ENCODE measurements at regions not wholly inside any gene's neighbourhood (a gene's known extent, or its start where the extent isn't known, plus 50 kb on each side); places are given as distances from the start of the nearest gene placed in this dataset.

DNA sequence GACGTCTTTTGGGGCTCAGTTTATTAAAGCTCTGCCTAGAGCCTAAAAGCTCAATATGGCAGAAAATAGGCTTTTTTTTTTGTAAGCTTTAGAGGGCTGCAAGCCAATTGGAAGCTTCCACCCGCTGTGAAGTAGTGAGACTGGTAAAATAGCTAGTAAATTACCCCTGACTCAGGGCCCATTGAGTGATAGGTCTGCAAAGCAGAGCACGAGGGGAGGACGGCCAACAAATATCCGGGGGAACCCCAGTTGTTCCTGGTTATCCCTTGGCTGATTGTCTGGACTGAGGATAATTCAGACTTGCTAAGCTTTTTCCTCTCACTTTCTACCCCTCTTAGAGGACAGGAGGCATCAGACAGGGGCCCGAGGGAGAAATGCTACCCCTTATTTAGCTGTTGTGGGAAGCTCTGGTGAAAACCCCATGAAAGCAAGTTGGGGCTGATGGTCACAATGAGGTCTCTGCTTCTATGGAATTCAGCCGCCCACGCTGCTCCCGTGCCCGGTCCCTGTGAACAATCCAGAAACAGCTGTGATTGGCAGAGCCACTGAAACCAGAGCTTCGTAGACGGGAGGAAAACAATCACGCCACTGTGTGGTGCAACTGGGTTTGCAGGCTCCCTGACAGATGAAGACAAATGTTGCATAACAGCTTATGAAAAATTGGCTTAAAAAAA, 141.9 kb upstream of the LGALSL start:
- intact Hi-C loops (cut with DNase I): loop anchor here (1.0 to 5.0 kb wide), 3 partner anchors 85 to 263 kb away; no protein-coding TSS in a partner anchor
- peak; percentile 46 to 96 (median 77) for DNase-seq

DNA sequence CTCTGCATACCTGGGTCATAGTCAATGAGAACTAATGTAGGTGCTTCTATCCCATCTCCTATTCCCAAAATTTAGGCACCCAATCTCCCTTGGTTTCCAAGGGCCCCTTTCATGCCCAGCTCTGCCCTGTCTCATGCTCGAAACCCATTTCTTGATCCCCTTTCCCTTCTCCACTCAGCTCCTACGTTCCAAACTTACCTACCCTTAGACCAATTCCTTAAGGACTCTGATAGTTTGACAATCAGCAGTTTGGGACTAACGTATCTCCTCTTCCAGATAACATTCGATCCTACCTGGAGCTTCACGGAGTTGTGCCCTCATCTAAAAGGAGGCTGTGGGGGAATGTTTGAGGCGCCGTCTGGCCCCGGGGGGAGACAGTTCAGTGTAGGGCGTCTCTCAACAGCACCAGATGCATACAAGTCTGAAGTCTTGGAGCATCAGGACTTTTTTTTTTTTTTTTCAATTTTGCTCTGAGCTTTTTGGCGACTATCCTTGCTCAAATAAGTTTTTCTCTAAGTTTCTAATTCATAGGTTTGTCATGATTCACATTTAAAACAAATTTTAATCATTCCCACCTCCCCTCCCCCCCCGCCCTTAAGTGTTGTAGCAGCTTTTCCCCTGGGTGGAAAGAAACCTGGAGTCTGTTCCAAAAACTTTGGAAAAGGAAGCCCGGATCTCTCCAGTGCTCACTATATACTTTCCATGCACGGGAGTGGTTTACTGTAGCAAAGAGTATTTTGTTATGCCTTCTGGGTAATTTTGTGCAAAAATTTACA, 141.2 kb upstream of the LGALSL start:
- intact Hi-C loops (cut with DNase I): loop anchor here (1.0 to 5.0 kb wide), 3 partner anchors 86 to 264 kb away; no protein-coding TSS in a partner anchor
- no peak for DNase-seq

DNA sequence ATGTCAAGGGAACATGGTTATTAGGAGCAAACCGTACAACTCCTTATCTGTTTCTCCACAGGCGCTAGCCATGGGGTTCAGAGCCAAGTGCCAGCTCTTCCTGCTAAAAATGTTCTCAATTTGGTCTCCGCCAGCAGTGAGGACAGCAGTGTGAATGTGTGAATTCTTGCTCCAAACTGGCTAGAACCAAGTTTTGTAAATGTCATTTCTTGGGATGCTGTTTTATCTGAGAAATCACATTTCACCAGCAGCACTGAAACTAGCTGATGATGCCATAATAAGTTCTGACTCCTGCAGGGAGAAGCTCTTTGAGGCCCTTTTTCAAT, 140.6 kb upstream of the LGALSL start:
- intact Hi-C loops (cut with DNase I): loop anchor here (5.0 kb wide), 1 partner anchor 86 kb away; no protein-coding TSS in a partner anchor
- peak in 3 of 10 donors; percentile 16 to 28 (median 19) for DNase-seq

DNA sequence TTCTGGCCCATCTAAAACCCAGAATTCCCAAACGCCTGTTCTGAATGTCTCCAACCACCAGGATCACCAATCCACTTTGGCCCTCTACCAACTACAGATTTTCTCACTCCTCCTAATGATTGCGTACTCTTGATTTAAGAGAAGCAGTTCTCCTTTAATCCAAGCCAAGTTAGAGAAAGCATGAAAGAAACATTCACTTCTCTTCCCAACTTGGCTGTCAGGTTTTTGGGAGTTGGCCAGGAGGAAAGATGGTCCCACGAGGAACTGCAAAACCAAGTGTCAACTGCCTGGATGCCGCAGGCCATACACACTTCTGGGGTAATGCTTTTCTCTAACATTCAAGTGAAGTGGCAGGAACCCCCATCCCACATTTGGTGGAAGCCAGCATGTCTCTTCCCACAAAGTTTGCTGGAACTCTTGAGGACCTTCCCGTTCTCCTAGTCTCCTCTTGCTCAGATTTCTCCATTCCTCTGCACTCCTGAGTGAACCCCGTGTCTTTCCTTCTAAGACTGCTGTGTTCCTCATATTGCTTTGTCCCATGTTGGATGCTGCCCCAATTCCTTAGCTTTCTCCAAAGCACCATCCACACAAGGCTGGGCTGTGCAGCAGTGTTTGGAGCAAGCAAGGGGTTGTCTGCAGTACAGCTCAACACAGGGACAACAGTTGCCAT, 138.5 kb upstream of the LGALSL start:
- no peak for DNase-seq
- intact Hi-C loops (cut with DNase I): loop anchor here (5.0 kb wide), 1 partner anchor 253 kb away; no protein-coding TSS in a partner anchor

DNA sequence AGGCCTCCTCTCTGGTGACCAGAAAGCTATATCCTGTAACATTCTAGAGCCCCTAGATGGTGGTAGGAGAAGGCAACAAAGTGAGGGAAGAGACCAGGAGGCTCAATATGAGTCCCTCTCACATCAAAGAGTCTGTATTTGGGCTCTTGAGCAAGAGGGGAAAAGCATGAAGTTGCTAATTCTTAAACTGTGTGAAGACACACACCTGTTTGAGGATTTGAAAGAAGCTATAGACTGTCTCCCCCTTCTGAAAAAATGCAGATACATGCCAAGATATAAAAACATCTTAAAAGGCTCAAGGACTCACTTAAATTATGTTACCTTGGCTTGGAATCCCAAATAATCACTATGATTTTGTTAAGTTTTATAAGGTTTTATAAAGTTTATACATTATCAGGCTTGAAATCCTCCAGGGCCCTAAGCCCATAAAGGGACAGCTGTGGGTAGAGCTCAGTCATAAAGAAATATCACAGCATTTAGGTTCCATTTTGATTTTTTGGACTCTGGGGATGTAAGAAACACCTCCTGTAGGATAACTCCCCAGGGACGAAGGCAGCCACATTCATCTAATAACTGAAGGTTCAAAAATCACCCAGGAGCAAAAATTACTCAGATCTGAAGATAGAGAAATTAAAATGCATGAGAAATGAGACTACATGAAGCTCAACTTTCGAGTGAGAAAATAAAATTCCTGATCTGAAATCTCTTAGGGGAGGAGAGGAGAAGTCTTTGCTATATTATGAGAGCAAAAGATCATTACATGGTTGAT, 136.1 kb upstream of the LGALSL start:
- intact Hi-C loops (cut with DNase I): loop anchor here (5.0 kb wide), 1 partner anchor 256 kb away; no protein-coding TSS in a partner anchor

DNA sequence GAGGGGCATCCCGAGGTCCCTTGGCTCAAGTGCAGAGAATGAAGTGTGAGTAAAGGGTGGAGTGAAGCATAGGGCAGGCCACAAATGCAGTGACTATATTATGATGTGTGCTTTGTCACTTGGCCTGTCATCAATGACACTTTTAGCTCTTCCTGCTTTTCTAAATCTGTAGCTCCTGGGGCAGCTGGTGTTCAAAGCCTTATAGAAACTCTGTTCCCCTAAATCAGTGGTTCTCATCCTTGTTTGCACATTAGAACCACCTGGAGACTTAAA, 135.6 kb upstream of the LGALSL start:
- DNase-seq: no peak
- intact Hi-C loops (cut with DNase I): loop anchor here (5.0 kb wide), 1 partner anchor 256 kb away; no protein-coding TSS in a partner anchor

More for the DNA sequence above, 136.1 kb upstream of the LGALSL start:
- no peak for DNase-seq

DNA sequence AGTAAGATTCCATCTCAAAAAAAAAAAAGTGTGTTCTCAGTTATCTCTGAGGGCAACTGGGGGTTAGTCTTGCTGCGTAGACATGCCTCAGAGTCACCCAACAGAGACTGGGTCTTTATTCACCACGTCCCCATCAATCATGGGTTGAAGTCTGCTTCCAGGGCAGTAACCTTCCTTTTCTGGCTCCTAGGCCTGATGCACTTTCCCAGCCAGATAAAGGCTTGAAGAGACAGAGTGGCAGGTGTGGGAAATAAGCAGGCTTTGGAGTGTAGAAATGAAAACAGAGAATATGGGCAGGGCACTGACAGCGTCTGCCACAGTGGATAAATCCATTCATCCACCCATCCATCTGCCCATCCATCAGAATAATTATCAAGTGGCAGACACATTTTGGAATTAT, 134.1 kb upstream of the LGALSL start:
- intact Hi-C loops (cut with DNase I): loop anchor here (5.0 to 10.0 kb wide), 2 partner anchors 258 to 625 kb away; no protein-coding TSS in a partner anchor
- no peak for DNase-seq

DNA sequence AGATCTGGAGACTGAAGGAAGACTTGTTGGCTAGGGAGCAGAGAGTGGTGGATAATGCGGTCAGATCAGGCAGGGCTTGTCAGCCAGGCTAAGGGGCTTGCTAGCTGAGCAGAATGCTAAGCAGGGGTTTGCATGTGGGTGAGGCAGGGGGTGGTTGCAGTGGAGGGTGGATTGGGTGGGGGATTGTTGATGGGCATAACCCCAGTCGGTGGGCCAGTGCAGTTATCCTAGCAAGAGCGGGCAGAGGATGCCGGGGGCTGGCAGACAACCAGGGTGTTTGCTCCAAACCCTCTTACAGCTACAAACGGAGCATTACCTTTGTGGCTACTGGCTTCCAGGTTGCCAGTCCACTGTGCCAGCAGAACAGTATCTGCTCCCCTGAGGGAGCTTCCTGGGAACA, 131.5 kb upstream of the LGALSL start:
- intact Hi-C loops (cut with DNase I): loop anchor here (10.0 kb wide), 1 partner anchor 628 kb away; no protein-coding TSS in a partner anchor
- peak in 1 of 10 donors; percentile 54 for DNase-seq

DNA sequence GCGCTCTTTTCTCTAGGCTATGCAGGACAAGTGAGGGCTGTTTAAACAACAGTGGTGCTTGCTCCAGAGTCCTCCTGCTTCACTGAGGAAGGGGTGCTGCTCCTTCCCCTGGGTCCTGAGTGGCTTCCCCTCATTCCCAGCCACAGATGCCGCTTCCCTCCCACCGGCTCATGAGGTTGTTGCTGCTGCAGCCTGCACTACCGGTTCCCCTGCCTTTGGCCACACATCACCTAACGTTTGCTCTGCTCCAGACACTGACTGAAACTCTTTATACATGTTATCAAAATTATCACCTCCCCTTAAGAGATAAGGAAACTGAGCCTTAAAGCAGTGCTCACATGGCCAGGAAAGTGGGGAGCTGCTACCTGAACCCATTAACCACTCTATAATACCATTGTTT, 130.8 kb upstream of the LGALSL start:
- DNase-seq: no peak

DNA sequence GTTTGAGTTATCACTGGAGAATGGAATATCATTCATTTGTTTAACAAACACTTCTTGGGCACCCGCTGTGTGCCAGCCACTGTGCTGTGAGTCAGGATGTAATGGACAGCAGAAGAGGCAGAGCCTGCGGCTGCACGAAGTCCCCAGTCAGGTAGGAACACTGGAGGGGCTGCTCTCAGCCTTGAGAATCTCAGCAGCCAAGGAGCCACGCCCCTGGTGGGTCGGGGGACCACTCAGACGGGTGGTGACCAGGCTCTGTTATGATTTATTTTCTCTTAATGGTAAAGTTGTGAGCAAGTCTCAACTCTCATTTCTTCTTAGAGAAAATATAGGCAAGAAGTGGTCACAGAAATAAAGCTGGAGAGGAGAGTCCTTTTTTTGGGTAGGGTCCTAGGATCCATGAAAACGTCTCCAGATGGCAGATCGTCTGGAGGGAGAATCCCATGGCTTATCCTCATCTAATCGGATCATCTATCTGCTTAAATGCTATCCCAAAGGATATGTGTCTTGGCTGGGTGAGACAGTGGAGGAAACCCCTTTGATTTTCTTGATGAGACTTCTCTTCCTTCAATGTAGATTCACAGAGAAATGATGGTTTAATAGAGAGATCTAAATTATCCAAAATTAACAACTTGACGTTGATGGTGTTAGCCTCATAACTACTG, 129.1 kb upstream of the LGALSL start:
- intact Hi-C loops (cut with DNase I): loop anchor here (5.0 to 10.0 kb wide), 2 partner anchors 183 to 630 kb away; partner anchors contain the start of gene PELI1
- DNase-seq: peak in 1 of 10 donors; percentile 36

More for the DNA sequence above, 130.8 kb upstream of the LGALSL start:
- intact Hi-C loops (cut with DNase I): loop anchor here (10.0 kb wide), 1 partner anchor 628 kb away; no protein-coding TSS in a partner anchor

DNA sequence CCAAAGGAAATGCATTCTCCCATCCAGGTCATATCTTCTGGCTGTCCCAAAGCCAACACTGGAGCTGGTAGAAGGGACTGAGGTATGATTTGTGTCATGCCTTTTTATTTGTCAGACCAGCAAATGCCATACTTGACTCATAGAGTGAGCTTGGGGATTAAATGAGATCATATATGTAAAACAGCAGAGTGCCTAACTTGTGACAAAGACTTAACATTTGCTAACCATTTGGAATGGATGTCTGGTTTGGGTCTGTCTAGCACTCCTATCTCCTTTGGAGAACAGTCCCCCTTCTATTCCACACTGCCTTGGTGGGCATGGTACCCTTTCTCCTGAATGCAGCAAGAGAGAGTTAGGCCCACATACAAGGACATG, 128.5 kb upstream of the LGALSL start:
- no peak for DNase-seq
- intact Hi-C loops (cut with DNase I): loop anchor here (5.0 to 10.0 kb wide), 2 partner anchors 183 to 631 kb away; partner anchors contain the start of gene PELI1

DNA sequence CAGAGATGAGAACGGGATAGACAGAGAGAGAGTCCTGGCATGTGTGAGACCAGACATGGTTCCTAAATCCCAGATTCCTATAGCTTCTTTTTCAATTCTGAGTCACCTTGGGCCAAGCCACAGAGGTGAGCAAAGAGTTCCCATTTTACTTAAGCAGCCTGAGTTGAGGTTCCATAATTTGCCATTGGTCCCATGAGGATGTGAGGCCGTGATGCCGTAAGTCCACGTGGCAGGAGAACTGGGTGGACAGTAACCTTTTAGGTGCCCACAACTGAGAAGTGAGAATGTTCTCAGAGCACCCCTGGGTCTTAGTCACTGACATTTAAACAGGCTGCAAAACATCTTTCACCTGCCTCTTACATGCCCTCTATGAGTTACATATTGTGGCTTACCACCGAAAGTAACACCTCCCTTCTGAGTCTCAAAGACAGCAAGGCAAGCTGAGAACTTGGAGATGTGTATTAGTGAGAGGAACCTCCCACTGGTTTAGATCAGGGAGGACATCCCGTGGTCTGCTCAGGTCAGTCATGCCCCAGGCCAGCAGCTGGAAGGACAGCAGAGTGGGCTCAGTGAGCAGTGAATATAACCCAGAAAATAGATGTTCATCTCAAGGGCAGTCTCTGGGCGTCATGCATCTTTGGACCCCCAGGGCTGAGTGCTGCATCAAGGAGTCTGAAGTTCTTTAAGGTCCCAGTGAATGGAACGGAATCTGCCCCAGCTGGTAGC, 127.9 kb upstream of the LGALSL start:
- peak in 1 of 10 donors; percentile 19 for DNase-seq
- intact Hi-C loops (cut with DNase I): loop anchor here (5.0 to 10.0 kb wide), 2 partner anchors 184 to 631 kb away; partner anchors contain the start of gene PELI1

DNA sequence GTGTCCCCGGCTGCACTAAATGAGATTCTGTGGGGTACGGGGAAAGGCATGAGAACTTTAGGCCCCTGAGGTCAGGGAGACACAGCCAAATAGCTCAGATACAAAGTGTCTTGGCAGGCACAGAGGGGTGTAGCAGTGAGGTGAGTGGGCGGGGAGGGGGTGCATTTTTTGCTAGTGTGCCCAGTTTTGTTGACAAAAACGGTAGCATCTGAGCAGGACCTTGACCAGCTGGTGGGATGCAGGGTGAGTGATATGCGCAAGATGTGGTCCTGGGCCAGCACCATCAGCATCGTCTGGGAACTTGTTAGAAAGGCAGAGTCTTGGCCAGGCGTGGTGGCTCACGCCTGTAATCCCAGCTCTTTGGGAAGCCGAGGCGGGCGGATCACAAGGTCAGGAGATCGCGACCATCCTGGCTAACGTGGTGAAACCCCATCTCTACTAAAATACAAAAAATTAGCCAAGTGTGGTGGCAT, 127.3 kb upstream of the LGALSL start:
- intact Hi-C loops (cut with DNase I): loop anchor here (5.0 to 10.0 kb wide), 2 partner anchors 184 to 632 kb away; partner anchors contain the start of gene PELI1
- peak in 1 of 10 donors; percentile 72 for DNase-seq

DNA sequence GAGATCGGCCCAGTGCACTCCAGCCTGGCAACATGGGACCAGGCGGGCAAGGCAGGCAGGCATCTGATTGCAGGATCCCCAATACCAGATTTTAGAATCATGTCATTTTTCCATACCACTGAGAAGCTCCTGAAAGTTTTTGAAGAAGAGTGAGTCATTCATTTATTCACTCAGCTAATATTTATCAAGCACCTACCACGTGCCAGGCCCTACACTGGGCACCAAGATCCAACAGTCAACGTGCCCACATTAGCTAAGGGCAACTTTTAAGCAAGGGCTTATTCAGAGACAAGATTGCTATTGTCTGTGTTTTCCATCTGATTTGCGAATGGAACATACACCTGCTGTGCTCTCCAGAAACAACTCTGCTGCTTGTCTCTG, 126.8 kb upstream of the LGALSL start:
- intact Hi-C loops (cut with DNase I): loop anchor here (5.0 to 10.0 kb wide), 2 partner anchors 185 to 632 kb away; partner anchors contain the start of gene PELI1
- DNase-seq: peak in 1 of 10 donors; percentile 28

DNA sequence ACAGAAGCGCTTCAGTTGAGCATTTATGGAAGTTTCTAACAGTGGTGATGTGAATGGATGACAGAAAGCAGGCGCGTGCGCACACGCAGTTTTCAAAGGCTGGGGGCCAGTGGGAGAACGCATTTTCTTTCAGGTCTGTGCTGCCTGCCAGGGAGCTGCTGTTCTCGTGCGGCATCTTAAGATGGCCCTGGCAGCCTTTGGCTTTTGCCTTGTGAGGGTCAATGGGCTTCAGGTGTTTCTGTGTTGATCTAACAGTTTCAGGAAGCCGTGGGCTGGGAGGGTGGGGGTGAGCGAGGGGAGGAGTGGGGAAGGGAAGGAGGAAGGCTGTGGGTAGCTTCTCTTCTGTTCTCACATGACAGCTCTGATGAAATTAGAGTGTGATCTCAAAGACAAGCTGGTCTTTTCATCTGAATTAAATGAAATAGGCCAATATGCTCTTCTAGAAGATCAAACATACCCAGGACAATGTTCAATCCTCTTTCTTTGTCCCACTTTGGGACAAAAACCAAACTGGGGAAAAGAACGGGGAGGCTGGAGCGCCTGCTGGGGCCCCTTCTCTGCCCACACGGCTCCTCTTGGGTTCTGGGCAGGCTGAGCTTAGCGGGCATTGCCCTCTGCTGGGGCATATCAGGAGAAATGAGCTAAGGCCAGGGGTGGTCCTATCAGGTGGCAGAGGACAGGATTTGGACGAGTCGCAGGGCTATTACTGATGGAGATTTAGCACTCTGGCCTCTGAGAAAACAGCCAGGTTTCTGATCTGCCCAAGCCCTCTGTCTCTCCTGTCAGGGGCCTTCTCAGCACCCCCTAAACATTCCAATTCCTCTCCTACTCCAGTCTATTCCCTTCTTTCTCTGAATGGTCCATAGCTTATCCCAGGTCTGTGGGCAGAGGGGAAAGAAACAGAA, 126.2 kb upstream of the LGALSL start:
- intact Hi-C loops (cut with DNase I): loop anchor here (1.0 to 10.0 kb wide), 3 partner anchors 185 to 633 kb away; partner anchors contain the start of gene PELI1

DNA sequence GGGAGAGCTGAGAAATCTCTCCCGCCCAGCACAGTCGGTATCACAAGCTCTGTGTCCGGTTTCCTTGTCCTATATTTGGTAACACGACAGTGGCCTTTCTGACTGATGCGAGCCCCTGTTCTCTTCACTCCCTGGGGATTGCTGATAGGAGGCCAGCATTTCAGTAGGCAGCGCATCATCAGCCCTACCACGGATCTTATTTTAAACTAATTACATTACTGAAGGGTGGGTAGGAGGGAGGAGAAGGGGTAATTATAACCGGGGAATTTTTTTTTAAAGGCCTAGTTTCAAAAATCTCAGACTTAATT, 125.6 kb upstream of the LGALSL start:
- DNase-seq: no peak
- intact Hi-C loops (cut with DNase I): loop anchor here (1.0 to 10.0 kb wide), 3 partner anchors 186 to 634 kb away; partner anchors contain the start of gene PELI1

More for the DNA sequence above, 126.2 kb upstream of the LGALSL start:
- peak in 9 of 10 donors; percentile 53 to 95 (median 69) for DNase-seq

DNA sequence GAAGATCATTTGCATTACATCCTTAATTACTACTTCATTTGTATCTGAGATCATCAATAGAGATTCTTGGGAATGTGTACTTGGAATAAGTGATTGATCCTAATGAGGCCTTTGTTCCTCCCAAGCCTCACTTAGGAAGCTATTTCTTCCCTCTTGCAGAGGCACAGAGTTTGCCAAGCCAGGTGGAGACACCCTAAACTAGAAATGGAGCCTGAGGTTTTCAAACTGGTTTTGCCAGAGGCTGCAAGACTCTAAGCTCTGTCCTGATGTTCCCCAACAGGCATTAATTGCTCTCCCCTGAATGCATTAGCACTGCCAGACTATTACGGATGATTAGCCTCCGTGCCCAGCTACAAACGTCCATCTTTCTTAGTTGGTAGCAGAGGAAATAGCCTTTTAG, 125.2 kb upstream of the LGALSL start:
- intact Hi-C loops (cut with DNase I): loop anchor here (1.0 to 10.0 kb wide), 3 partner anchors 186 to 634 kb away; partner anchors contain the start of gene PELI1
- DNase-seq: no peak
